GM12878 (cell line): ENCODE measurements at regions not wholly inside any gene's neighbourhood (a gene's known extent, or its start where the extent isn't known, plus 50 kb on each side); places are given as distances from the start of the nearest gene placed in this dataset.

Source experiments
- ATAC-seq: fragments of 200-7000 bp; cut with Tn5 transposase; 3 replicates; pipeline ENCODE4 v1.9.1; 2020; ENCODE audit warnings: mild to moderate bottlenecking, moderate library complexity
- BruUV-seq: library from RNA; stranded (reverse); fragments of 400-500 nt; replicated peaks from 2 replicates; lab custom pipeline; 2021; lab: Mats Ljungman, UMichigan
- CTCF ChIA-PET: fragments of 300-600 bp; sonication (Branson Sonifier 250); formaldehyde crosslinking; extraction: SDS; loops from one replicate; lab custom pipeline; 2021; ENCODE audit warnings: inconsistent platforms; lab: Yijun Ruan, JAX
- POLR2A ChIA-PET: fragments of 350-600 bp; formaldehyde crosslinking; extraction: SDS; loops from one replicate; lab custom pipeline; 2021; ENCODE audit warnings: inconsistent platforms; lab: Charles Lee
- RAD21 ChIA-PET: fragments of 300-600 bp; sonication (Branson Sonifier 250); formaldehyde crosslinking; loops from one replicate; lab custom pipeline; 2023; ENCODE audit warnings: antibody characterized with exemption; ENCODE audit not compliant: unreplicated experiment; lab: Charles Lee
- SMC1A ChIA-PET: fragments of 300-600 bp; sonication (Branson Sonifier 250); formaldehyde crosslinking; loops from one replicate; lab custom pipeline; 2023; ENCODE audit not compliant: unreplicated experiment, uncharacterized antibody; lab: Charles Lee
- DNase-seq: peaks from one replicate; pipeline ENCODE4 v3.0.0-alpha.2; 2011; ENCODE audit warnings: low read depth, low spot score
- FAIRE-seq: peaks from 3 replicates; lab custom pipeline; 2011; peaks lifted over from hg19 to GRCh38; lab: Jason Lieb, UNC
- H2AFZ ChIP-seq: 2 replicates; pipeline ENCODE4 v1.6.0; 2011; ENCODE audit warnings: low read depth, low read length, control low read depth; ENCODE audit not compliant: control insufficient read depth
- H3K27ac ChIP-seq: 2 replicates; pipeline ENCODE4 v1.5.1; 2011; ENCODE audit warnings: control low read depth; ENCODE audit not compliant: control insufficient read depth, insufficient read depth
- H3K27me3 ChIP-seq, 2 experiments: replicated peaks in 1 of 2; 2 replicates each; pipeline versions ENCODE4 v1.6.0 to v1.6.1; 2011; ENCODE audit warnings: low read length in 1 of 2; ENCODE audit not compliant: control insufficient read depth in 2 of 2, insufficient read depth in 2 of 2
- H3K36me3 ChIP-seq, 2 experiments: 2 replicates each; pipeline ENCODE4 v1.5.1; 2011; ENCODE audit warnings: low read length in 1 of 2; ENCODE audit not compliant: control insufficient read depth in 2 of 2, insufficient read depth in 2 of 2
- H3K4me1 ChIP-seq: 2 replicates; pipeline ENCODE4 v1.6.1; 2011; ENCODE audit warnings: mild to moderate bottlenecking, low read length, moderate library complexity, mixed read lengths; ENCODE audit not compliant: control insufficient read depth, insufficient read depth
- H3K4me2 ChIP-seq: 2 replicates; pipeline ENCODE4 v1.6.0; 2011; ENCODE audit warnings: control low read depth; ENCODE audit not compliant: control insufficient read depth, insufficient read depth
- H3K4me3 ChIP-seq: fragments of 200-600 bp; sonication (generic); 2 replicates; pipeline ENCODE4 v1.5.1; 2016
- H3K79me2 ChIP-seq: 2 replicates; pipeline ENCODE4 v1.6.0; 2011; ENCODE audit warnings: low read length; ENCODE audit not compliant: control insufficient read depth, insufficient read depth
- H3K9ac ChIP-seq: 2 replicates; pipeline ENCODE4 v1.8.0; 2011; ENCODE audit warnings: low read length, control low read depth, mixed read lengths; ENCODE audit not compliant: control insufficient read depth, insufficient read depth
- H3K9me3 ChIP-seq: replicated peaks from 3 replicates; pipeline ENCODE4 v1.5.1; 2011; ENCODE audit warnings: mild to moderate bottlenecking, low read length; ENCODE audit not compliant: control insufficient read depth, insufficient read depth
- H4K20me1 ChIP-seq: 2 replicates; pipeline ENCODE4 v1.6.0; 2011; ENCODE audit not compliant: control insufficient read depth, insufficient read depth
- CBFB ChIP-seq: IDR thresholded peaks from 2 replicates; pipeline ENCODE4 v1.6.1; 2016; ENCODE audit warnings: antibody characterized with exemption, low read depth
- CBX3 ChIP-seq: fragments of 200-600 bp; sonication (generic); IDR thresholded peaks from 2 replicates; pipeline ENCODE4 v1.6.1; 2016; ENCODE audit warnings: low read depth, borderline replicate concordance
- IKZF1 ChIP-seq: fragments of 450-650 bp; conservative IDR thresholded peaks from 2 replicates; pipeline ENCODE4 v1.6.1; 2017; ENCODE audit warnings: antibody characterized with exemption, mild to moderate bottlenecking
- KLF5 ChIP-seq: fragments of 450-650 bp; IDR thresholded peaks from 2 replicates; pipeline ENCODE4 v1.6.1; 2014; ENCODE audit warnings: mild to moderate bottlenecking; ENCODE audit not compliant: partially characterized antibody
- LARP7 ChIP-seq: fragments of 450-650 bp; IDR thresholded peaks from 2 replicates; pipeline ENCODE4 v1.6.1; 2017; ENCODE audit warnings: mild to moderate bottlenecking
- MTA2 ChIP-seq: fragments of 450-650 bp; IDR thresholded peaks from 2 replicates; pipeline ENCODE4 v1.6.1; 2016; ENCODE audit warnings: low read depth, mild to moderate bottlenecking, moderate library complexity
- NBN ChIP-seq: fragments of 450-650 bp; IDR thresholded peaks from 2 replicates; pipeline ENCODE4 v1.6.1; 2016
- STAT3 ChIP-seq: IDR thresholded peaks from 2 replicates; pipeline ENCODE4 v1.6.1; 2011; ENCODE audit warnings: low read depth, low read length, improper control_type of control experiment
- WRNIP1 ChIP-seq: IDR thresholded peaks from 2 replicates; pipeline ENCODE4 v1.6.1; 2011; ENCODE audit warnings: low read depth, low read length, improper control_type of control experiment, borderline replicate concordance
- YBX1 ChIP-seq: fragments of 450-650 bp; IDR thresholded peaks from 2 replicates; pipeline ENCODE4 v1.6.1; 2016; ENCODE audit warnings: antibody characterized with exemption
- YY1 ChIP-seq: IDR thresholded peaks from 2 replicates; pipeline ENCODE4 v1.6.1; 2011; ENCODE audit warnings: low read depth, mild to moderate bottlenecking, low read length
- ZNF274 ChIP-seq: IDR thresholded peaks from one replicate; pipeline ENCODE4 v1.8.0; 2011; ENCODE audit not compliant: insufficient read length, insufficient read depth
- WGBS: methylation state at CpG from one replicate; pipeline ENCODE4 v1.1.6; 2016; ENCODE audit warnings: low lambda C conversion rate; ENCODE audit not compliant: insufficient replicate concordance, insufficient coverage; ENCODE audit errors: missing lambda C conversion rate; 5-methylcytosine and 5-hydroxymethylcytosine counted together
- in situ Hi-C: fragments of 300-500 bp; cut with MboI; formaldehyde crosslinking; loops from 9 replicates; pipeline ENCODE4 v1.14.3; 2018; ENCODE audit warnings: mixed read lengths
- intact Hi-C: fragments of 100-400 bp; cut with micrococcal nuclease; formaldehyde crosslinking; loops from one replicate; pipeline ENCODE4 v1.14.2; 2022; ENCODE audit not compliant: unreplicated experiment
- TF ChIP-seq, protein P1 (sequence below): IDR thresholded peaks from 2 replicates; pipeline ENCODE4 v1.6.1; 2011; ENCODE audit warnings: low read depth, mild to moderate bottlenecking, low read length, moderate library complexity, borderline replicate concordance; ENCODE audit errors: extremely low read depth
- TF ChIP-seq, protein P2 (sequence below): fragments of 450-650 bp; IDR thresholded peaks from 2 replicates; pipeline ENCODE4 v1.6.1; 2017; ENCODE audit warnings: mild to moderate bottlenecking, low read depth, inconsistent platforms; ENCODE audit not compliant: poor library complexity, severe bottlenecking

- Histone ChIP-seq H3K4me2 (no peak overlapping the region), H2AFZ (no peak overlapping the region), H3K36me3 (no peaks in the 10 kb centered on the region), H3K27ac (no peak overlapping the region), H3K4me1 (no peaks in the 10 kb centered on the region), H3K79me2 (no peaks in the 10 kb centered on the region), H3K9ac (no peak overlapping the region), H4K20me1 (no peaks in the 10 kb centered on the region), H3K4me3 (no peak overlapping the region), H3K9me3 (no peaks in the 10 kb centered on the region), H3K27me3 (no peaks in the 10 kb centered on the region)
- no TSS peak for BruUV-seq
- in situ Hi-C loops (no loop called here), intact Hi-C loops (no loop called here)
- ChIA-PET CTCF (interaction anchor here (1.1 kb wide), 1 partner anchor 9 kb away, joined by 3 read pairs; no protein-coding TSS in a partner anchor), POLR2A (no interaction called here), RAD21 (no interaction called here), SMC1A (interaction anchor here (1.1 kb wide), 1 partner anchor 20 kb away, joined by 3 read pairs; no protein-coding TSS in a partner anchor)
- no peak for TF ChIP-seq KLF5
- 29% methylated on average over 15 of the region's 15 CpGs for WGBS
- ATAC-seq (no peak), DNase-seq (no peak), FAIRE-seq (no peak)
These were observed 136.4 kb downstream of the ICE1 start for GRCh38 chr5:5558638-5559527.

- no peaks in the 10 kb centered on the region for H3K27me3 ChIP-seq
- no TSS peak for BruUV-seq
- ChIA-PET CTCF (no interaction called here), POLR2A (no interaction called here), SMC1A (no interaction called here), RAD21 (no interaction called here)
- no peak overlapping the region for H3K27ac ChIP-seq
- intact Hi-C loops: no loop called here
- ATAC-seq (no peak), DNase-seq (no peak), FAIRE-seq (no peak)
- H3K4me2 ChIP-seq: no peak overlapping the region
- no peak overlapping the region for H3K9ac ChIP-seq
- H4K20me1 ChIP-seq: no peaks in the 10 kb centered on the region
- in situ Hi-C loops: no loop called here
- no peak overlapping the region for H3K4me3 ChIP-seq
- H3K36me3 ChIP-seq: no peaks in the 10 kb centered on the region
- 56% methylated on average over 6 of the region's 6 CpGs for WGBS
- no peaks in the 10 kb centered on the region for H3K9me3 ChIP-seq
- H3K4me1 ChIP-seq: no peaks in the 10 kb centered on the region
- H3K79me2 ChIP-seq: no peaks in the 10 kb centered on the region
- TF ChIP-seq MTA2 (no peak), CBFB (no peak), ZNF274 (no peak), LARP7 (no peak), IKZF1 (no peak), CBX3 (no peak), WRNIP1 (no peak), YBX1 (no peak), STAT3 (no peak), NBN (no peak), YY1 (no peak)
- TF ChIP-seq, protein P1, sequence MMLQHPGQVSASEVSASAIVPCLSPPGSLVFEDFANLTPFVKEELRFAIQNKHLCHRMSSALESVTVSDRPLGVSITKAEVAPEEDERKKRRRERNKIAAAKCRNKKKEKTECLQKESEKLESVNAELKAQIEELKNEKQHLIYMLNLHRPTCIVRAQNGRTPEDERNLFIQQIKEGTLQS: no peak
- TF ChIP-seq, protein P2, sequence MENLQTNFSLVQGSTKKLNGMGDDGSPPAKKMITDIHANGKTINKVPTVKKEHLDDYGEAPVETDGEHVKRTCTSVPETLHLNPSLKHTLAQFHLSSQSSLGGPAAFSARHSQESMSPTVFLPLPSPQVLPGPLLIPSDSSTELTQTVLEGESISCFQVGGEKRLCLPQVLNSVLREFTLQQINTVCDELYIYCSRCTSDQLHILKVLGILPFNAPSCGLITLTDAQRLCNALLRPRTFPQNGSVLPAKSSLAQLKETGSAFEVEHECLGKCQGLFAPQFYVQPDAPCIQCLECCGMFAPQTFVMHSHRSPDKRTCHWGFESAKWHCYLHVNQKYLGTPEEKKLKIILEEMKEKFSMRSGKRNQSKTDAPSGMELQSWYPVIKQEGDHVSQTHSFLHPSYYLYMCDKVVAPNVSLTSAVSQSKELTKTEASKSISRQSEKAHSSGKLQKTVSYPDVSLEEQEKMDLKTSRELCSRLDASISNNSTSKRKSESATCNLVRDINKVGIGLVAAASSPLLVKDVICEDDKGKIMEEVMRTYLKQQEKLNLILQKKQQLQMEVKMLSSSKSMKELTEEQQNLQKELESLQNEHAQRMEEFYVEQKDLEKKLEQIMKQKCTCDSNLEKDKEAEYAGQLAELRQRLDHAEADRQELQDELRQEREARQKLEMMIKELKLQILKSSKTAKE: no peak
- H2AFZ ChIP-seq: no peak overlapping the region
These were observed 135.6 kb downstream of the ICE1 start for GRCh38 chr5:5558102-5558501.
